Uterus (tissue), 3 donors: ENCODE measurements at regions not wholly inside any gene's neighbourhood (a gene's known extent, or its start where the extent isn't known, plus 50 kb on each side); places are given as distances from the start of the nearest gene placed in this dataset.

ENCODE experiments used
- DNase-seq, 2 donors: peaks; one replicate each; pipeline ENCODE4 v3.0.0-alpha.2; 2019 to 2020
- H3K27ac ChIP-seq, 2 donors: fragments of 200-600 bp; sonication (generic); 1 replicate in 1 of 2; 2 replicates in 1 of 2; pipeline ENCODE4 v1.5.1; 2016 to 2018
- H3K27me3 ChIP-seq, 2 donors: fragments of 200-600 bp; sonication (generic); one replicate each; pipeline ENCODE4 v1.5.1; 2018 to 2019; ENCODE audit warnings: control low read depth in 1 of 2
- H3K36me3 ChIP-seq, 2 donors: fragments of 200-600 bp; sonication (generic); one replicate each; pipeline ENCODE4 v1.5.1; 2019; ENCODE audit warnings: control low read depth in 1 of 2
- H3K4me1 ChIP-seq, 2 donors: fragments of 200-600 bp; sonication (generic); one replicate each; pipeline ENCODE4 v1.5.1; 2018 to 2019; ENCODE audit warnings: control low read depth in 1 of 2
- H3K4me3 ChIP-seq, 2 donors: fragments of 200-600 bp; sonication (generic); 1 replicate in 1 of 2; 2 replicates in 1 of 2; pipeline ENCODE4 v1.5.1; 2018 to 2019; ENCODE audit warnings: mild to moderate bottlenecking in 1 of 2
- H3K9me3 ChIP-seq, 2 donors: fragments of 200-600 bp; sonication (generic); one replicate each; pipeline ENCODE4 v1.5.1; 2019; ENCODE audit warnings: control low read depth in 1 of 2
- POLR2A ChIP-seq, 2 donors: fragments of 450-650 bp; IDR thresholded peaks; one replicate each; pipeline ENCODE4 v1.6.1; 2016; ENCODE audit warnings: antibody characterized with exemption in 2 of 2, mild to moderate bottlenecking in 1 of 2, moderate library complexity in 1 of 2
- intact Hi-C: fragments of 100-400 bp; cut with DNase I; formaldehyde crosslinking; loops from one replicate; pipeline ENCODE4 v1.15.1; 2023; ENCODE audit warnings: low total_unique reads
- TF ChIP-seq, protein P1 (sequence below), 4 experiments: fragments of 200-600 bp in 2 of 4; fragments of 450-650 bp in 2 of 4; sonication (generic) in 2 of 4; IDR thresholded peaks; one replicate each; pipeline ENCODE4 v1.5.1; 2016 to 2019; ENCODE audit warnings: antibody characterized with exemption in 4 of 4, mild to moderate bottlenecking in 2 of 4, moderate library complexity in 1 of 4
- donor health status: DM: yes; HTN: yes; CAD: no.

DNA sequence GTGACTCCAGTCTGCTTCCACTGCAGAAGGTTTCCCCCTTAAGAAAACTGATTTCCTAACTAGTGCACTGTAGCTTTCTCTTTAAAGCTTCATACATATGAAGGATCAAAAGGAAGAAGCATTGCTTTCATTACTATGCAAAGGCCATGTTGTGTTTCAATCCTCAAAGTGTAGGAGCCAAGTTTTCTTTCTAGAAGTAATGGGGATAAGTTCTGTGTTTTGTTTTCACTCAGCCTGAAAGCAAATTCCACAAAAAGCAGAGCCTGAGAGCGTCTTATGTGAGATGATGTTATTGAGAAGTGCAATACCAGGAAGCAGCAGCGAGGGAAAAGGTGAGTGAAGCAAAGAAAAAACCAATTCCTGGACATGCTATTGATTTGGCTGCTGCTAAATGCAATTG lies 99.7 kb downstream of the GMNC start:
- Histone ChIP-seq H3K9me3 (no peaks in the 10 kb centered on the region), H3K4me3 (no peak overlapping the region), H3K27me3 (no peaks in the 10 kb centered on the region), H3K36me3 (no peaks in the 10 kb centered on the region), H3K27ac (no peak overlapping the region), H3K4me1 (no peaks in the 10 kb centered on the region)
- TF ChIP-seq POLR2A (IDR thresholded peaks at IDR 0.05), result no peak
- TF ChIP-seq, protein P1, sequence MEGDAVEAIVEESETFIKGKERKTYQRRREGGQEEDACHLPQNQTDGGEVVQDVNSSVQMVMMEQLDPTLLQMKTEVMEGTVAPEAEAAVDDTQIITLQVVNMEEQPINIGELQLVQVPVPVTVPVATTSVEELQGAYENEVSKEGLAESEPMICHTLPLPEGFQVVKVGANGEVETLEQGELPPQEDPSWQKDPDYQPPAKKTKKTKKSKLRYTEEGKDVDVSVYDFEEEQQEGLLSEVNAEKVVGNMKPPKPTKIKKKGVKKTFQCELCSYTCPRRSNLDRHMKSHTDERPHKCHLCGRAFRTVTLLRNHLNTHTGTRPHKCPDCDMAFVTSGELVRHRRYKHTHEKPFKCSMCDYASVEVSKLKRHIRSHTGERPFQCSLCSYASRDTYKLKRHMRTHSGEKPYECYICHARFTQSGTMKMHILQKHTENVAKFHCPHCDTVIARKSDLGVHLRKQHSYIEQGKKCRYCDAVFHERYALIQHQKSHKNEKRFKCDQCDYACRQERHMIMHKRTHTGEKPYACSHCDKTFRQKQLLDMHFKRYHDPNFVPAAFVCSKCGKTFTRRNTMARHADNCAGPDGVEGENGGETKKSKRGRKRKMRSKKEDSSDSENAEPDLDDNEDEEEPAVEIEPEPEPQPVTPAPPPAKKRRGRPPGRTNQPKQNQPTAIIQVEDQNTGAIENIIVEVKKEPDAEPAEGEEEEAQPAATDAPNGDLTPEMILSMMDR (IDR thresholded peaks at IDR 0.05), result no peak
- no peak for DNase-seq
- intact Hi-C loops, result no loop called here

DNA sequence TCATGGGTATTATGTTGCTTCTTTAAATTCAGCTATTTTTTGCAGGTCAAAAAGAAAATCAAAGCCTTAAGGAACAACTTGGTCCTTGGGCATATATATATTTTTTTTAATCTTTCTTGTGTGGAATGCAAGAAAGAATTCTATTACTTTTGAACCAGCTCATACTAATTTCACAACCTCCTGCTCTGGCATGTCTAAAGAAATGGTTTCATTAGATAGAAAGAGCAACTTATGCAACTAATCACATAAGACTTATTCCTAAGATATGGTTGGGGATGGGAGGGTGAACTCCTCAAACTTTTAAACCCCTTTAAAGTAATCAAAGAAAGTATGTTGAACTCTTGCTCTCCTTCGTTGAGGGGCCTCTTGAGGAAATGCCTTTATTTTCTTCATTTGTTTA lies 114.9 kb downstream of the GMNC start:
- TF ChIP-seq, protein P1 (IDR thresholded peaks at IDR 0.05), result no peak
- no peak for TF ChIP-seq POLR2A (IDR thresholded peaks at IDR 0.05)
- H3K27me3 ChIP-seq, result no peaks in the 10 kb centered on the region
- intact Hi-C loops, result no loop called here
- DNase-seq, result no peak
- H3K27ac ChIP-seq, result peak overlapping the region in 1 of 2 donors; percentile 64
- no peaks in the 10 kb centered on the region for H3K9me3 ChIP-seq
- no peaks in the 10 kb centered on the region for H3K36me3 ChIP-seq
- H3K4me1 ChIP-seq, result no peaks in the 10 kb centered on the region
- no peak overlapping the region for H3K4me3 ChIP-seq

DNA sequence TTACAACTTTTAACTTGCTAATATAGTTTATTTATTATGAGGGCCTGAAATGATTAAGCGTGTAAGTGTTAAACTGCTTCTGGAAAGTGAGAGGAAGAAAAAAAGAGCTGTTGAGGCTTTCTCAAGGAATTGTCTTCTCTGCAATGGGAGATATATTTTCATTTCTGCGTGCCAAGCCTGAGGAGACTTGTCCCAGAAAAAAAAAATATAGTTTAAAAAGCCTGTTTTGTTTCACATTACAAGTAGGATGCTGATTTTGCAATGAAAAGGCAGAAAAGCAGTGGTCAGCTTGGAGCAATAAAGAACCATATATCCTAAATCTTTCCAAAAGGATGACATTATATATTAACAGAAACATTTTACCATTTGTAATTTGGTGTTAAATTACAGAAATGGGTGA lies 115.5 kb downstream of the GMNC start:
- TF ChIP-seq, protein P1 (IDR thresholded peaks at IDR 0.05), result no peak
- TF ChIP-seq POLR2A (IDR thresholded peaks at IDR 0.05), result no peak
- Histone ChIP-seq H3K27ac (peak overlapping the region; percentile 64 to 72), H3K27me3 (no peaks in the 10 kb centered on the region), H3K9me3 (no peaks in the 10 kb centered on the region), H3K4me1 (no peaks in the 10 kb centered on the region), H3K4me3 (no peak overlapping the region), H3K36me3 (no peaks in the 10 kb centered on the region)
- intact Hi-C loops, result no loop called here
- DNase-seq, result no peak

DNA sequence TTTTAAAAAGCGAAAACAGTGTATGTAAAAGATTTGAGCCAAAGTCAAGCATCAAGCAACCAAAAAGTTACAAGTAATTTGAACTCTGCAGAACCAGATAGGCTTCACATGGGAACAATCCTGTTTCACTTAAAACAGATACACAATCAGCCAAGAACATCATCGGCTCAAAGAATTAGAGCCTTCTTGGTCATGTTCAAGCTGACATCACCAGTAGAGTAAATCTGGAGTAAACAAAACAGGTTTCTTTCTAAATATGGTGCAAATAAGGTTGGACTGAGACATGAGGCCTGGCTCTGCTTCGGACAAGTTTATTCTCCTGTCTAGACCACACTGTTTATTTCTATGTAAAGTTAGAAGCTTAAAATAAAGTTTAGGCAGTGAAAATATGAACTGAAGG lies 116.0 kb downstream of the GMNC start:
- no peak for DNase-seq
- H3K36me3 ChIP-seq, result no peaks in the 10 kb centered on the region
- TF ChIP-seq POLR2A (IDR thresholded peaks at IDR 0.05), result no peak
- TF ChIP-seq, protein P1 (IDR thresholded peaks at IDR 0.05), result no peak
- intact Hi-C loops, result no loop called here
- H3K27ac ChIP-seq, result peak overlapping the region; percentile 64 to 72
- no peaks in the 10 kb centered on the region for H3K9me3 ChIP-seq
- no peaks in the 10 kb centered on the region for H3K4me1 ChIP-seq
- no peaks in the 10 kb centered on the region for H3K27me3 ChIP-seq
- H3K4me3 ChIP-seq, result no peak overlapping the region

DNA sequence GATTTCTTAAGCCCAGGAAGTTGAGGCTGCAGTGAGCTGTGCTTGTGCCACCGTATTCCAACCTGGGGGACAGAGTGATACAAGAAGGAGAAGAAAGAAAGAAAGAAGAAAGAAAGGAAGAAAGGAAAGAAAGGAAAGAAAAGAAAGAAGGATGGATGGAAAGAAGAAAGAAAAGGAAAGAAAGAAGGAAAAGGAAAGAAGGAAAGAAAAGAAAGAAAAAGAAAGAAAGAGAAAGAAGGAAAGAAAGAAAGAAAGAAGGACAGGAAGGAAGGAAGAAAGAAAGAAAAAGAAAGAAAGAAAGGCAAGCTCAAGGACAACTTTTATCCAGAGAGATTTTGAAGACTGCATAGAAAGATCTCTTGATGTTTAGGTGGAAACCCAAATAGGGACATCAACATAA lies 120.7 kb downstream of the GMNC start:
- TF ChIP-seq, protein P1 (IDR thresholded peaks at IDR 0.05), result no peak
- TF ChIP-seq POLR2A (IDR thresholded peaks at IDR 0.05), result no peak
- Histone ChIP-seq H3K27ac (no peak overlapping the region), H3K4me1 (no peaks in the 10 kb centered on the region), H3K4me3 (no peak overlapping the region), H3K27me3 (no peaks in the 10 kb centered on the region), H3K9me3 (no peaks in the 10 kb centered on the region), H3K36me3 (no peaks in the 10 kb centered on the region)
- intact Hi-C loops, result no loop called here
- no peak for DNase-seq
